NB4 (cell line): ENCODE measurements at regions not wholly inside any gene's neighbourhood (a gene's known extent, or its start where the extent isn't known, plus 50 kb on each side); places are given as distances from the start of the nearest gene placed in this dataset.

Source experiments
- CTCF ChIP-seq: IDR thresholded peaks from one replicate; pipeline ENCODE4 v1.5.1; 2012; ENCODE audit warnings: low read depth, low read length
- MYC ChIP-seq: IDR thresholded peaks from 2 replicates; pipeline ENCODE4 v1.6.1; 2011; ENCODE audit warnings: low read depth, low read length
- POLR2A ChIP-seq: IDR thresholded peaks from 2 replicates; pipeline ENCODE4 v1.6.1; 2011; ENCODE audit warnings: mild to moderate bottlenecking; ENCODE audit not compliant: insufficient read length; ENCODE audit errors: extremely low read depth
- TF ChIP-seq, protein P1 (sequence below): IDR thresholded peaks from 2 replicates; pipeline ENCODE4 v1.6.1; 2011; ENCODE audit warnings: low read depth, low read length

GRCh38 chr1:37265156-37265555, 209.2 kb upstream of the ZC3H12A start:
- TF ChIP-seq CTCF (no peak), POLR2A (no peak), MYC (no peak)
- TF ChIP-seq, protein P1, sequence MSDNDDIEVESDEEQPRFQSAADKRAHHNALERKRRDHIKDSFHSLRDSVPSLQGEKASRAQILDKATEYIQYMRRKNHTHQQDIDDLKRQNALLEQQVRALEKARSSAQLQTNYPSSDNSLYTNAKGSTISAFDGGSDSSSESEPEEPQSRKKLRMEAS, result no peak
